ENCODE measurements at regions not wholly inside any gene's neighbourhood (a gene's known extent, or its start where the extent isn't known, plus 50 kb on each side); places are given as distances from the start of the nearest gene placed in this dataset.

DNA sequence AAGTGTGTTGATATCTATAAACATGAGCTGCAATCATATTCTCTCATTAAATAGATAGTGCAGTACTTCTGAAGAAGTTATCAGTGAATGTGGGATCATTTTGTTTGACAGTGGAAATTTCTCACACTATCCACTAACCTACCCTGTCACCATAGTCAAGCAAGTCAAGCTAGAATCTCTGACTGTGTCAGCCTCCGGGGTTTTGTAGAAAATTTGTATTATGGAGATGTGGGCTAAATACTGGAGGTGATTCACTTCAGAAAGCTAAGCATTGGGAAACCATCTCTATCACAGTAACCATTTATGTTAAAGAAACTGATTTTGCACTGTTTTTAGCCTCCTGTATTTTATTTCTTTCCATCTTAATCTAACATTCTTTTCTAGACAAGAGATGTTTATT, 126.6 kb upstream of the CREB1 start:
- TF ChIP-seq, protein P1, sequence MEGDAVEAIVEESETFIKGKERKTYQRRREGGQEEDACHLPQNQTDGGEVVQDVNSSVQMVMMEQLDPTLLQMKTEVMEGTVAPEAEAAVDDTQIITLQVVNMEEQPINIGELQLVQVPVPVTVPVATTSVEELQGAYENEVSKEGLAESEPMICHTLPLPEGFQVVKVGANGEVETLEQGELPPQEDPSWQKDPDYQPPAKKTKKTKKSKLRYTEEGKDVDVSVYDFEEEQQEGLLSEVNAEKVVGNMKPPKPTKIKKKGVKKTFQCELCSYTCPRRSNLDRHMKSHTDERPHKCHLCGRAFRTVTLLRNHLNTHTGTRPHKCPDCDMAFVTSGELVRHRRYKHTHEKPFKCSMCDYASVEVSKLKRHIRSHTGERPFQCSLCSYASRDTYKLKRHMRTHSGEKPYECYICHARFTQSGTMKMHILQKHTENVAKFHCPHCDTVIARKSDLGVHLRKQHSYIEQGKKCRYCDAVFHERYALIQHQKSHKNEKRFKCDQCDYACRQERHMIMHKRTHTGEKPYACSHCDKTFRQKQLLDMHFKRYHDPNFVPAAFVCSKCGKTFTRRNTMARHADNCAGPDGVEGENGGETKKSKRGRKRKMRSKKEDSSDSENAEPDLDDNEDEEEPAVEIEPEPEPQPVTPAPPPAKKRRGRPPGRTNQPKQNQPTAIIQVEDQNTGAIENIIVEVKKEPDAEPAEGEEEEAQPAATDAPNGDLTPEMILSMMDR (conservative IDR thresholded peaks at IDR 0.05; ENCODE audit: low read length): no peak
- TF ChIP-seq EZH2phosphoT487 (IDR thresholded peaks at IDR 0.05; ENCODE audit: borderline replicate concordance): no peak

All from Loucy (cell line).